HEK293 (cell line): ENCODE measurements at regions not wholly inside any gene's neighbourhood (a gene's known extent, or its start where the extent isn't known, plus 50 kb on each side); places are given as distances from the start of the nearest gene placed in this dataset.

Source experiments
- CTCF ChIA-PET: fragments of 350-600 bp; formaldehyde crosslinking; extraction: SDS; loops from one replicate; lab custom pipeline; 2021; ENCODE audit warnings: antibody characterized with exemption; lab: Yijun Ruan, JAX
- POLR2A ChIA-PET: fragments of 300-600 bp; formaldehyde crosslinking; extraction: SDS; loops from one replicate; lab custom pipeline; 2020; ENCODE audit warnings: antibody characterized with exemption, inconsistent platforms; lab: Yijun Ruan, JAX
- H3K27ac ChIP-seq: fragments of 200-500 bp; sonication (Bioruptor generic); 2 replicates; pipeline ENCODE4 v1.5.1; 2014; ENCODE audit warnings: low read depth, low read length, control low read depth, inconsistent platforms; ENCODE audit errors: extremely low read depth
- H3K36me3 ChIP-seq, 2 experiments: fragments of 200-500 bp in 1 of 2; sonication (Bioruptor generic) in 1 of 2; 1 replicate in 1 of 2; 2 replicates in 1 of 2; pipeline ENCODE4 v1.5.1; 2014 to 2017; ENCODE audit warnings: inconsistent platforms in 2 of 2, low read length in 2 of 2; ENCODE audit not compliant: control insufficient read depth in 2 of 2, insufficient read depth in 1 of 2
- H3K4me1 ChIP-seq: fragments of 200-500 bp; sonication (Bioruptor generic); 2 replicates; pipeline ENCODE4 v1.5.1; 2014; ENCODE audit warnings: mild to moderate bottlenecking, low read length, inconsistent platforms; ENCODE audit not compliant: control insufficient read depth, insufficient read depth
- H3K4me3 ChIP-seq: 2 replicates; pipeline ENCODE4 v1.5.1; 2011; ENCODE audit warnings: low read depth, mild to moderate bottlenecking, control low read depth, low read length, moderate library complexity
- H3K9me3 ChIP-seq: fragments of 200-500 bp; sonication (Bioruptor generic); 2 replicates; pipeline ENCODE4 v1.5.1; 2014; ENCODE audit warnings: low read depth, low read length, inconsistent platforms; ENCODE audit not compliant: control insufficient read depth, insufficient read depth
- BCL11A ChIP-seq: fragments of 450-650 bp; formaldehyde crosslinking; IDR thresholded peaks from 2 replicates; pipeline ENCODE4 v1.5.1; 2016; ENCODE audit warnings: low read depth, missing biosample characterization, missing genetic modification characterization
- HOXD13 ChIP-seq: sonication (generic); formaldehyde crosslinking; IDR thresholded peaks from 2 replicates; pipeline ENCODE4 v1.8.0; 2022; ENCODE audit warnings: missing genetic modification reagents, borderline replicate concordance
- KLF8 ChIP-seq: fragments of 450-650 bp; formaldehyde crosslinking; IDR thresholded peaks from 2 replicates; pipeline ENCODE4 v1.5.1; 2016; ENCODE audit warnings: missing biosample characterization, missing genetic modification characterization
- TSHZ1 ChIP-seq: fragments of 450-650 bp; formaldehyde crosslinking; IDR thresholded peaks from 2 replicates; pipeline ENCODE4 v1.5.1; 2016; ENCODE audit warnings: missing biosample characterization, missing genetic modification characterization, borderline replicate concordance
- YY1 ChIP-seq: fragments of 450-650 bp; formaldehyde crosslinking; IDR thresholded peaks from 2 replicates; pipeline ENCODE4 v1.5.1; 2018; ENCODE audit warnings: missing biosample characterization, missing genetic modification characterization
- ZFP37 ChIP-seq: fragments of 450-650 bp; formaldehyde crosslinking; IDR thresholded peaks from 2 replicates; pipeline ENCODE4 v1.5.1; 2016; ENCODE audit warnings: missing biosample characterization, missing genetic modification characterization
- ZNF112 ChIP-seq: fragments of 450-650 bp; formaldehyde crosslinking; IDR thresholded peaks from 2 replicates; pipeline ENCODE4 v1.5.0; 2017; ENCODE audit warnings: missing biosample characterization, missing genetic modification characterization
- ZNF175 ChIP-seq: fragments of 450-650 bp; formaldehyde crosslinking; IDR thresholded peaks from 2 replicates; pipeline ENCODE4 v1.5.1; 2016; ENCODE audit warnings: missing biosample characterization, missing genetic modification characterization
- ZNF274 ChIP-seq, 2 experiments: fragments of 200-500 bp in 1 of 2; fragments of 450-650 bp in 1 of 2; sonication (Bioruptor generic) in 1 of 2; formaldehyde crosslinking in 1 of 2; IDR thresholded peaks; 2 replicates each; pipeline versions ENCODE4 v1.5.1 to v1.6.1; 2014 to 2016; ENCODE audit warnings: borderline replicate concordance in 1 of 2, inconsistent platforms in 1 of 2, low read length in 1 of 2, missing biosample characterization in 1 of 2, missing genetic modification characterization in 1 of 2
- ZNF404 ChIP-seq: fragments of 450-650 bp; formaldehyde crosslinking; IDR thresholded peaks from 2 replicates; pipeline ENCODE4 v1.5.1; 2017; ENCODE audit warnings: missing biosample characterization, missing genetic modification characterization
- ZNF501 ChIP-seq: fragments of 450-650 bp; formaldehyde crosslinking; IDR thresholded peaks from 2 replicates; pipeline ENCODE4 v1.5.1; 2016; ENCODE audit warnings: missing biosample characterization, missing genetic modification characterization
- ZNF510 ChIP-seq: fragments of 450-650 bp; formaldehyde crosslinking; IDR thresholded peaks from 2 replicates; pipeline ENCODE4 v1.5.1; 2018; ENCODE audit warnings: mild to moderate bottlenecking, missing genetic modification characterization, missing biosample characterization; ENCODE audit not compliant: insufficient replicate concordance
- ZNF514 ChIP-seq: fragments of 450-650 bp; formaldehyde crosslinking; IDR thresholded peaks from 2 replicates; pipeline ENCODE4 v1.5.1; 2016; ENCODE audit warnings: missing biosample characterization, missing genetic modification characterization
- ZNF549 ChIP-seq: fragments of 450-650 bp; IDR thresholded peaks from 2 replicates; pipeline ENCODE4 v1.5.1; 2018; ENCODE audit warnings: missing biosample characterization, missing genetic modification characterization, mild to moderate bottlenecking, inconsistent platforms, moderate library complexity
- ZNF561 ChIP-seq: fragments of 450-650 bp; IDR thresholded peaks from 2 replicates; pipeline ENCODE4 v1.5.1; 2018; ENCODE audit warnings: missing biosample characterization, missing genetic modification characterization, borderline replicate concordance
- ZNF610 ChIP-seq: fragments of 450-650 bp; formaldehyde crosslinking; IDR thresholded peaks from 2 replicates; pipeline ENCODE4 v1.5.1; 2016; ENCODE audit warnings: missing biosample characterization, missing genetic modification characterization, borderline replicate concordance
- ZNF629 ChIP-seq: fragments of 450-650 bp; formaldehyde crosslinking; IDR thresholded peaks from 2 replicates; pipeline ENCODE4 v1.5.1; 2017; ENCODE audit warnings: missing biosample characterization, missing genetic modification characterization
- ZNF645 ChIP-seq: fragments of 450-650 bp; formaldehyde crosslinking; IDR thresholded peaks from 2 replicates; pipeline ENCODE4; 2016; ENCODE audit warnings: missing biosample characterization, missing genetic modification characterization
- ZNF747 ChIP-seq: fragments of 450-650 bp; formaldehyde crosslinking; IDR thresholded peaks from 2 replicates; pipeline ENCODE4 v1.5.1; 2016; ENCODE audit warnings: missing biosample characterization, missing genetic modification characterization
- ZNF76 ChIP-seq: fragments of 450-650 bp; formaldehyde crosslinking; IDR thresholded peaks from 2 replicates; pipeline ENCODE4; 2016; ENCODE audit warnings: low read depth, missing biosample characterization, missing genetic modification characterization, borderline replicate concordance
- ZNF843 ChIP-seq: fragments of 450-650 bp; formaldehyde crosslinking; IDR thresholded peaks from 2 replicates; pipeline ENCODE4 v1.5.1; 2016; ENCODE audit warnings: missing biosample characterization, missing genetic modification characterization
- ZSCAN23 ChIP-seq: fragments of 450-650 bp; formaldehyde crosslinking; IDR thresholded peaks from 2 replicates; pipeline ENCODE4 v1.5.1; 2016; ENCODE audit warnings: missing biosample characterization, missing genetic modification characterization
- TF ChIP-seq, protein P1 (sequence below): fragments of 450-650 bp; formaldehyde crosslinking; IDR thresholded peaks from 2 replicates; pipeline ENCODE4 v1.5.1; 2016; ENCODE audit warnings: missing biosample characterization, missing genetic modification characterization
- TF ChIP-seq, protein P2 (sequence below): sonication (generic); formaldehyde crosslinking; IDR thresholded peaks from 2 replicates; pipeline ENCODE4 v1.8.1; 2022; ENCODE audit warnings: mild to moderate bottlenecking, moderate library complexity, missing genetic modification reagents
- TF ChIP-seq, protein P3 (sequence below): fragments of 450-650 bp; formaldehyde crosslinking; IDR thresholded peaks from 2 replicates; pipeline ENCODE4 v1.5.1; 2016; ENCODE audit warnings: missing biosample characterization, missing genetic modification characterization

GRCh38 chr4:141391771-141392170 is 171.1 kb downstream of the ZNF330 start (continued):
- TF ChIP-seq ZNF843 (tag by site-specific recombination) = 0 out of 2 replicates have a peak, but pooled peaks have one; percentile 19

DNA sequence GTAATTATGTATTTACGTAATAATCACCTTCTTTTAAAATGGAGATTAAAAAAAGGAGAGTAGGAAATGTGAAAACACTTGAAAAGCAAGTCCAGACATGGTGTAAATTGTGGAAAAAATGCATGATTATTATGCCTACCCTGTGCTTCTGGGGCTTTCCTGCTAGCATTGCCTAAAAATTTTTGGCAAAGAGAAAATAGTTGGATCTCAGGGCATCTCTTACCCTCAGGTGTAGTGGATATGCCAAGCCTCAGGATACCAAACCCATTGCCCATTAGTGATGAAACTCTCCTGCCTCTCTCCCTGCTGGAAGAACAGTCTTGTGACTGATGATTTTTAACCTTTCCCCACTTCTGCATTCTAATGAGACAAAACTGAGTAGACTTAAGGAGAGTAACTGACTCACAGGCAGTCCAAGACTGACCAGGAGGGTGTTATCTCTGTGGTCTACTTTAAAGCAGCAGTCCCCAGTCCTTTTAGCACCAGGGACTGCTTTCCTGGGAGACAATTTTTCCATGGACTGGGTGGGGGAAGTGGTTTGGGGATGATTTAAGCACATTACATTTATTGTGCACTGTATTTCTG is 174.6 kb downstream of the ZNF330 start:
- ChIA-PET POLR2A (no interaction called here), CTCF (no interaction called here)
- no peak overlapping the region for H3K4me3 ChIP-seq
- no peak overlapping the region for H3K27ac ChIP-seq
- peaks cover 3% of the 10 kb centered on the region; the same call in 1 of the 2 replicates for H3K4me1 ChIP-seq
- H3K9me3 ChIP-seq = no peaks in the 10 kb centered on the region
- no peaks in the 10 kb centered on the region for H3K36me3 ChIP-seq
- no peak for TF ChIP-seq ZNF645 (tag by site-specific recombination)
- no peak for TF ChIP-seq ZNF112 (tag by site-specific recombination)
- TF ChIP-seq ZNF747 = no peak
- TF ChIP-seq ZNF274 (IDR thresholded peaks at IDR 0.05; ENCODE audit: low read length) = no peak
- no peak for TF ChIP-seq ZNF274 (tag by site-specific recombination; IDR thresholded peaks at IDR 0.05; ENCODE audit: borderline replicate concordance)
- no peak for TF ChIP-seq ZNF510 (tag by site-specific recombination)
- TF ChIP-seq TSHZ1 = no peak
- no peak for TF ChIP-seq KLF8 (tag by site-specific recombination)
- TF ChIP-seq ZNF561 (tag by site-specific recombination) = no peak
- no peak for TF ChIP-seq ZFP37 (tag by site-specific recombination)
- no peak for TF ChIP-seq ZNF404
- TF ChIP-seq HOXD13 (CRISPR knock-in tag) = no peak
- TF ChIP-seq ZNF175 (tag by site-specific recombination) = no peak
- TF ChIP-seq ZNF76 (tag by site-specific recombination) = no peak
- no peak for TF ChIP-seq ZSCAN23
- TF ChIP-seq, protein P1, sequence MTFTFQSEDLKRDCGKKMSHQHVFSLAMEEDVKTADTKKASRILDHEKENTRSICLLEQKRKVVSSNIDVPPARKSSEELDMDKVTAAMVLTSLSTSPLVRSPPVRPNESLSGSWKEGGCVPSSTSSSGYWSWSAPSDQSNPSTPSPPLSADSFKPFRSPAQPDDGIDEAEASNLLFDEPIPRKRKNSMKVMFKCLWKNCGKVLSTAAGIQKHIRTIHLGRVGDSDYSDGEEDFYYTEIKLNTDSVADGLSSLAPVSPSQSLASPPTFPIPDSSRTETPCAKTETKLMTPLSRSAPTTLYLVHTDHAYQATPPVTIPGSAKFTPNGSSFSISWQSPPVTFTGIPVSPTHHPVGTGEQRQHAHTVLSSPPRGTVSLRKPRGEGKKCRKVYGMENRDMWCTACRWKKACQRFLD = no peak

DNA sequence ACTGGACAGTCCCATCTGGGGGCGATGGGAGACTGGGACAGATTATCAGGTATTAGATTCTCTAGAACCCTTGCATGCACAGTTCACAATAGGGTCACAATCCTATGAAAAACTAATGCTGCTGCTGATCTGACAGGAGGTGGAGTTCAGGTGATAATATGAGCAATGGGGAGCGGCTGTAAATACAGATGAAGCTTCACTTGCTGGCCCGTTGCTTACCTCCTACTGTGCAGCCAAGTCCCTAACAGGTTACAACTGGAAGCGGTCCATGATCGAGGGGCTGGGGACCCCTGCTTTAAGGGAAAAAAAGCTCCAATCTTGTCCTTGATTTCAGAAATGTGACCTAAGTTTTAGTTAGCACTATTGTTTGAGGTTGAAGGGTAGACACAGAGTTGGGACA is 175.2 kb downstream of the ZNF330 start:
- no peak overlapping the region for H3K27ac ChIP-seq
- H3K36me3 ChIP-seq = no peaks in the 10 kb centered on the region
- H3K9me3 ChIP-seq = no peaks in the 10 kb centered on the region
- CTCF ChIA-PET = no interaction called here
- POLR2A ChIA-PET = no interaction called here
- no peak for TF ChIP-seq ZNF501 (tag by site-specific recombination)
- TF ChIP-seq, protein P2, sequence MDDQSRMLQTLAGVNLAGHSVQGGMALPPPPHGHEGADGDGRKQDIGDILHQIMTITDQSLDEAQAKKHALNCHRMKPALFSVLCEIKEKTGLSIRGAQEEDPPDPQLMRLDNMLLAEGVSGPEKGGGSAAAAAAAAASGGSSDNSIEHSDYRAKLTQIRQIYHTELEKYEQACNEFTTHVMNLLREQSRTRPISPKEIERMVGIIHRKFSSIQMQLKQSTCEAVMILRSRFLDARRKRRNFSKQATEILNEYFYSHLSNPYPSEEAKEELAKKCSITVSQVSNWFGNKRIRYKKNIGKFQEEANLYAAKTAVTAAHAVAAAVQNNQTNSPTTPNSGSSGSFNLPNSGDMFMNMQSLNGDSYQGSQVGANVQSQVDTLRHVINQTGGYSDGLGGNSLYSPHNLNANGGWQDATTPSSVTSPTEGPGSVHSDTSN = no peak
- no peak for TF ChIP-seq ZNF112 (tag by site-specific recombination)
- no peak for TF ChIP-seq ZNF629 (tag by site-specific recombination)
- TF ChIP-seq BCL11A (tag by site-specific recombination) = no peak
- no peak for TF ChIP-seq YY1
- TF ChIP-seq ZNF514 = no peak
- peak; percentile 68 for TF ChIP-seq ZNF549
- TF ChIP-seq ZNF610 = peak; percentile 99
- TF ChIP-seq, protein P3, sequence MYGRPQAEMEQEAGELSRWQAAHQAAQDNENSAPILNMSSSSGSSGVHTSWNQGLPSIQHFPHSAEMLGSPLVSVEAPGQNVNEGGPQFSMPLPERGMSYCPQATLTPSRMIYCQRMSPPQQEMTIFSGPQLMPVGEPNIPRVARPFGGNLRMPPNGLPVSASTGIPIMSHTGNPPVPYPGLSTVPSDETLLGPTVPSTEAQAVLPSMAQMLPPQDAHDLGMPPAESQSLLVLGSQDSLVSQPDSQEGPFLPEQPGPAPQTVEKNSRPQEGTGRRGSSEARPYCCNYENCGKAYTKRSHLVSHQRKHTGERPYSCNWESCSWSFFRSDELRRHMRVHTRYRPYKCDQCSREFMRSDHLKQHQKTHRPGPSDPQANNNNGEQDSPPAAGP = no peak
- H3K4me1 ChIP-seq = peaks cover 3% of the 10 kb centered on the region; the same call in 1 of the 2 replicates
- H3K4me3 ChIP-seq = no peak overlapping the region
